SK-N-SH (cell line): ENCODE measurements at regions not wholly inside any gene's neighbourhood (a gene's known extent, or its start where the extent isn't known, plus 50 kb on each side); places are given as distances from the start of the nearest gene placed in this dataset.

Experiments used
- CTCF ChIA-PET: fragments of 300-600, 350-600 bp; formaldehyde crosslinking; extraction: SDS; loops from one replicate; lab custom pipeline; 2021; lab: Yijun Ruan, JAX
- POLR2A ChIA-PET: fragments of 350-600 bp; sonication (Branson Sonifier 250); formaldehyde crosslinking; extraction: SDS; loops from one replicate; lab custom pipeline; 2020; ENCODE audit warnings: antibody characterized with exemption, inconsistent platforms; lab: Yijun Ruan, JAX
- DNase-seq: peaks from one replicate; pipeline ENCODE4 v3.0.0; 2012
- H2AFZ ChIP-seq: fragments of 200-600 bp; sonication (generic); 2 replicates; pipeline ENCODE4 v1.8.1; 2016; ENCODE audit warnings: antibody characterized with exemption, mild to moderate bottlenecking, low read depth
- H3F3A ChIP-seq: fragments of 200-600 bp; sonication (generic); replicated peaks from 2 replicates; pipeline ENCODE3; 2016; ENCODE audit warnings: antibody characterized with exemption, mild to moderate bottlenecking; ENCODE audit not compliant: insufficient read depth
- H3K27ac ChIP-seq, 2 experiments: fragments of 200-500 bp in 1 of 2; fragments of 200-600 bp in 1 of 2; sonication (Bioruptor generic) in 1 of 2; sonication (generic), shearing (Covaris generic) in 1 of 2; 2 replicates each; pipeline versions ENCODE4 v1.5.1 to v1.6.1; 2014 to 2016; ENCODE audit warnings: low read depth in 2 of 2, inconsistent platforms in 1 of 2, low read length in 1 of 2, mild to moderate bottlenecking in 1 of 2, mixed read lengths in 1 of 2
- H3K27me3 ChIP-seq: fragments of 200-600 bp; sonication (generic), shearing (Covaris generic); 2 replicates; pipeline ENCODE4 v1.6.1; 2016; ENCODE audit warnings: mixed run types; ENCODE audit not compliant: insufficient read depth
- H3K36me3 ChIP-seq, 2 experiments: fragments of 200-500 bp in 1 of 2; fragments of 200-600 bp in 1 of 2; sonication (Bioruptor generic) in 1 of 2; sonication (generic) in 1 of 2; replicated peaks in 1 of 2; 2 replicates each; pipeline versions ENCODE3 to v1.5.1; 2014 to 2016; ENCODE audit warnings: low read length in 1 of 2, mild to moderate bottlenecking in 1 of 2; ENCODE audit not compliant: insufficient read depth in 2 of 2, control insufficient read depth in 1 of 2
- H3K4me1 ChIP-seq, 2 experiments: fragments of 200-500 bp in 1 of 2; fragments of 200-600 bp in 1 of 2; sonication (Bioruptor generic) in 1 of 2; sonication (generic), shearing (Covaris generic) in 1 of 2; 2 replicates each; pipeline versions ENCODE4 v1.5.1 to v1.6.1; 2014 to 2016; ENCODE audit warnings: low read depth in 1 of 2, low read length in 1 of 2, mixed run types in 1 of 2; ENCODE audit not compliant: insufficient read depth in 2 of 2, control insufficient read depth in 1 of 2
- H3K4me2 ChIP-seq: fragments of 200-600 bp; sonication (generic), shearing (Covaris generic); 2 replicates; pipeline ENCODE4 v1.6.1; 2017; ENCODE audit warnings: mixed run types
- H3K4me3 ChIP-seq, 2 experiments: fragments of 200-500 bp in 1 of 2; fragments of 200-600 bp in 1 of 2; sonication (Bioruptor generic) in 1 of 2; sonication (generic), shearing (Covaris generic) in 1 of 2; 2 replicates each; pipeline versions ENCODE4 v1.5.1 to v1.8.1; 2014 to 2016; ENCODE audit warnings: low read depth in 2 of 2, inconsistent platforms in 1 of 2, low read length in 1 of 2, mild to moderate bottlenecking in 1 of 2, mixed read lengths in 1 of 2, moderate library complexity in 1 of 2
- H3K79me2 ChIP-seq: fragments of 200-600 bp; sonication (generic); 2 replicates; pipeline ENCODE4 v1.8.1; 2017; ENCODE audit warnings: mild to moderate bottlenecking; ENCODE audit not compliant: insufficient read depth
- H3K9ac ChIP-seq: fragments of 200-600 bp; sonication (generic); 2 replicates; pipeline ENCODE4 v1.6.1; 2017; ENCODE audit warnings: mixed run types
- H3K9me2 ChIP-seq: fragments of 200-600 bp; sonication (generic); 2 replicates; pipeline ENCODE4 v1.6.1; 2017; ENCODE audit warnings: mixed run types
- H3K9me3 ChIP-seq: fragments of 200-600 bp; sonication (generic); 2 replicates; pipeline ENCODE4 v1.6.1; 2017; ENCODE audit warnings: mixed run types, mild to moderate bottlenecking, moderate library complexity
- H4K20me1 ChIP-seq: fragments of 200-600 bp; sonication (generic); 2 replicates; pipeline ENCODE4 v1.6.1; 2017; ENCODE audit warnings: mild to moderate bottlenecking, mixed run types; ENCODE audit not compliant: insufficient read depth
- CHD2 ChIP-seq: fragments of 150-350 bp; IDR thresholded peaks from 2 replicates; pipeline ENCODE4 v1.6.1; 2018; ENCODE audit warnings: low read length; ENCODE audit not compliant: partially characterized antibody
- CTCF ChIP-seq: fragments of 200-600 bp; sonication (generic); IDR thresholded peaks from 2 replicates; pipeline ENCODE4 v1.6.1; 2017; ENCODE audit warnings: antibody characterized with exemption, mild to moderate bottlenecking, moderate library complexity
- EZH2phosphoT487 ChIP-seq: fragments of 200-600 bp; sonication (generic); IDR thresholded peaks from 2 replicates; pipeline ENCODE4 v1.6.1; 2017; ENCODE audit warnings: low read depth, mixed run types, mild to moderate bottlenecking, antibody characterized with exemption, moderate library complexity, borderline replicate concordance
- FOXJ3 ChIP-seq: sonication (generic); formaldehyde crosslinking; IDR thresholded peaks from 2 replicates; pipeline ENCODE4 v1.5.1; 2020; ENCODE audit warnings: mild to moderate bottlenecking, missing genetic modification reagents
- FOXM1 ChIP-seq: IDR thresholded peaks from 2 replicates; pipeline ENCODE4 v1.4.0; 2012; ENCODE audit warnings: low read depth, mild to moderate bottlenecking
- IRF3 ChIP-seq: fragments of 150-350 bp; IDR thresholded peaks from 2 replicates; pipeline ENCODE4 v1.6.1; 2016; ENCODE audit warnings: mild to moderate bottlenecking, low read depth, low read length
- JUND ChIP-seq: IDR thresholded peaks from 2 replicates; pipeline ENCODE4 v1.4.0; 2012
- MAX ChIP-seq: IDR thresholded peaks from 2 replicates; pipeline ENCODE4 v1.4.0; 2012; ENCODE audit warnings: low read depth
- MEF2A ChIP-seq: IDR thresholded peaks from 2 replicates; pipeline ENCODE4 v1.4.0; 2012; ENCODE audit warnings: low read depth, borderline replicate concordance
- MXI1 ChIP-seq: IDR thresholded peaks from 2 replicates; pipeline ENCODE4 v1.6.1; 2012; ENCODE audit warnings: mild to moderate bottlenecking, low read depth, low read length, improper control_type of control experiment
- NFIC ChIP-seq: IDR thresholded peaks from 2 replicates; pipeline ENCODE4 v1.4.0; 2012; ENCODE audit warnings: borderline replicate concordance
- NRF1 ChIP-seq: IDR thresholded peaks from 2 replicates; pipeline ENCODE4 v1.6.1; 2012; ENCODE audit warnings: low read depth, mild to moderate bottlenecking, low read length
- POLR2AphosphoS5 ChIP-seq: IDR thresholded peaks from 2 replicates; pipeline ENCODE4 v1.6.1; 2012; ENCODE audit warnings: low read depth, low read length
- RAD21 ChIP-seq: IDR thresholded peaks from 2 replicates; pipeline ENCODE4 v1.6.1; 2012; ENCODE audit warnings: mild to moderate bottlenecking, low read length
- RCOR1 ChIP-seq: fragments of 150-350 bp; IDR thresholded peaks from 2 replicates; pipeline ENCODE4 v1.6.1; 2017; ENCODE audit warnings: antibody characterized with exemption, low read length
- REST ChIP-seq: IDR thresholded peaks from 2 replicates; pipeline ENCODE4 v1.6.1; 2012; ENCODE audit warnings: mild to moderate bottlenecking, low read depth, low read length, moderate library complexity
- RXRA ChIP-seq: IDR thresholded peaks from 2 replicates; pipeline ENCODE4 v1.4.0; 2012; ENCODE audit warnings: low read depth, mild to moderate bottlenecking, borderline replicate concordance
- TAF1 ChIP-seq: IDR thresholded peaks from 2 replicates; pipeline ENCODE4 v1.6.1; 2012; ENCODE audit warnings: low read depth, mild to moderate bottlenecking, low read length, moderate library complexity, borderline replicate concordance
- YY1 ChIP-seq: IDR thresholded peaks from 2 replicates; pipeline ENCODE4 v1.4.0; 2012; ENCODE audit warnings: low read depth, mild to moderate bottlenecking
- ZBTB33 ChIP-seq: IDR thresholded peaks from 2 replicates; pipeline ENCODE4 v1.4.0; 2012; ENCODE audit warnings: low read depth, borderline replicate concordance
- WGBS: methylation state at CpG from one replicate; pipeline ENCODE4 v1.1.6; 2017; ENCODE audit warnings: low lambda C conversion rate; 5-methylcytosine and 5-hydroxymethylcytosine counted together

GRCh38 chr9:120038342-120038741 is 541.6 kb downstream of the CDK5RAP2 start:
- Histone ChIP-seq H3F3A (no peaks in the 10 kb centered on the region), H3K36me3 (no peaks in the 10 kb centered on the region), H3K9ac (no peak overlapping the region), H3K4me2 (no peak overlapping the region), H3K4me3 (no peak overlapping the region), H3K9me3 (no peaks in the 10 kb centered on the region), H3K9me2 (no peaks in the 10 kb centered on the region), H3K79me2 (no peaks in the 10 kb centered on the region), H3K27me3 (no peaks in the 10 kb centered on the region), H3K4me1 (no peaks in the 10 kb centered on the region; a peak in 1 of 4 replicates), H3K27ac (no peak overlapping the region), H2AFZ (no peak overlapping the region), H4K20me1 (no peaks in the 10 kb centered on the region)
- POLR2A ChIA-PET, result no interaction called here
- CTCF ChIA-PET, result no interaction called here
- DNase-seq, result no peak
- 28% methylated on average over 4 of the region's 4 CpGs for WGBS
- TF ChIP-seq POLR2AphosphoS5, result no peak
- TF ChIP-seq REST, result no peak
- TF ChIP-seq NFIC, result no peak
- no peak for TF ChIP-seq MAX
- TF ChIP-seq YY1, result no peak
- TF ChIP-seq CTCF, result no peak
- TF ChIP-seq EZH2phosphoT487, result no peak
- no peak for TF ChIP-seq RAD21
- no peak for TF ChIP-seq CHD2
- TF ChIP-seq JUND, result no peak
- TF ChIP-seq MEF2A, result no peak
- TF ChIP-seq FOXM1, result no peak
- no peak for TF ChIP-seq IRF3
- no peak for TF ChIP-seq TAF1
- no peak for TF ChIP-seq FOXJ3 (CRISPR knock-in tag)
- TF ChIP-seq ZBTB33, result no peak
- TF ChIP-seq RXRA, result no peak
- no peak for TF ChIP-seq RCOR1
- no peak for TF ChIP-seq NRF1
- TF ChIP-seq MXI1, result no peak
